HG03520 (cell line): ENCODE measurements at regions not wholly inside any gene's neighbourhood (a gene's known extent, or its start where the extent isn't known, plus 50 kb on each side); places are given as distances from the start of the nearest gene placed in this dataset.
"Not testable (repeated sequence)": the region's sequence is repeated elsewhere in the genome, so short reads cannot be mapped to it uniquely, and the experiment has no call there.

Experiments used
- ATAC-seq: cut with Tn5 transposase; IDR thresholded peaks from one replicate; pipeline ENCODE4 v1.9.1; 2021; ENCODE audit warnings: mild to moderate bottlenecking, moderate library complexity; ENCODE audit not compliant: unreplicated experiment

DNA sequence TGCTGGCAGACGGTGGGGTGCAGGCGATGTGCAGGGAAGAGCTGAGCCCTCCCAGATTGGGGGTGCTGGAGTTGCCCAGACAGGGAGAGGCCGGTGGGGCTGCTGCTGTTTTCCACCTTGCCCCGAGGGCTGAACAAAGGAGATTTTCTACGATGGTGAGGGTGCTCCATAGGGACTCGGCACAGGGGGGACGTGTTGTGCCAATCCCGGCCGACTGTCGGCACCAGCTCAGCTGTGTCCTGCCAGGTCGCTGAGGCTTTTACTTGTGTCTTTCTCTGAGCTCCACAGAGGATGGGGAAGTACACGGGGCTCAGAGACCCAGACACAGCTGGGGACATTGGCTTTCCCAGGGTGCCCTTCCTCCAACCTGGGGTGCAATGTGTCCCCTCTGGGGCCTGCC is 816.8 kb downstream of the BRD1 start:
- ATAC-seq: no peak

DNA sequence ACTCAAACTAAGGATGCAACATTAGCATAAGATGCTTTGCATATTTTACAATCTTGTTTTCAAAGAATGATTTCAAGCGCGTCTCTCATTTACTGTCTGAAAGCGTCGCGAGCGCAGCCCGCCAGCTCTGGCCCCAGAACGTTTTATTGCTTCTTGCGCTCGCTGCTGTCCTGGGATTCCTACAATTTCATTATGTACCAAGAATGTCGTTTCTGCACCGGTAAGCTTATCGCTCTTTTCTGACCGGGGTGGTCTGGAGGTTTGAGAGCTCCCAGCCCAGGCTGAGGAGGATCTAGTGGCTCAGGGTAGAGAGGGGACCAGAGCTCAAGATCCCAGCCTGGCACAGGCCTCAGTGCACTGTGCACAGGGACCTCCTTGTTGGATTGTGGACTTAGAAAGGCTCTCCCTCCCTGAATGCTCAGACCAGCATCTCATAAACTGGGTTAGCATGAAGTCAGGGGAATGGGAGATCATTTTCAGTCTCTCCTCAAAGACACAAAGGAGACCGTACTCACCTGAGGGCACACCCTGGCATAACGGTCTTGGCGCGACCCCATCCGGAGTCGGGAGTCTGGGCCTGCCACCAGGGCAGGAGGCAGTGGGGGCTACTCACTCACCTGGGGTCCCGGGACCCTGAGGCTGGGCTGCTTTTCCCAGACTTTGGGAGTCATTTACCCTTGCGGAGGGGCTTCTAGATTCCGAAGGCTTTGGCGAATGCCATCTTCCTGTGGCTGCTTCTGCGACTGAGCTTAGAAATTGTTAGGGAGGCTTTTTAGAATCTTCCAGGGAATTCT is 817.4 kb downstream of the BRD1 start:
- ATAC-seq: no peak

DNA sequence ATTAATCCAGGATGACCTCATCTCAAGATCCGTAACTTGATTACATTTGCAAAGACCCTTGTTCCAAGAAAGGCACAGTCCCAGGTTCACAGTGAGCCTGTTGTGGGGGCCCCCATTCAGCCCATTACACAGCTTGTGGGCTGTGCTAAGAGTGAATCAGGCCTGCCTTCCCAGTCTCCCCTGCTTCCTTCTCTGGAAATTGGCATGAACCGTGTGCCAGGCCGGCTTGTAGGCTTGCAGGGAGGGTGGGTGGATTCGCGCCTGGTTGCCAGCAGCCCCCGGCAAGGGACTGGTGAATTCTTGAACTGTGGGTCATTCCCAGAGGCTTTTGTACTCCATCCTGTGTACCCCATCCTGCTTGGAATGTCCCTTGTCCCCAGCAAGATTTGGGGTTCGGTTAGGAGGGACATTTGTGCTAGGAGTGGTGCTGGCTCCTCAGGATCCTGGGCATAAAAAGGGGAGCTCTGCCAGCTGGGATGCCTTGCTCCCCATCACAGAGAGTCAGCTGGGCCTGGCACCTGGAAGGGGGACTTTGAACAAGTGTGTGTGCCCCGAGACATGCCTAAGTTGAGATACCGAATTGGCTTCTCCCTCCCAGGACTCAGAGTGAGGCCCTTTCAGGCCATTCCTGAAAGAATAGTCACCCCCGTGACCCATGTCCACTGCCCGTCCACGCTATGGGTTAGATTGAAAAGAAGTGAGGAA is 818.2 kb downstream of the BRD1 start:
- no peak for ATAC-seq

DNA sequence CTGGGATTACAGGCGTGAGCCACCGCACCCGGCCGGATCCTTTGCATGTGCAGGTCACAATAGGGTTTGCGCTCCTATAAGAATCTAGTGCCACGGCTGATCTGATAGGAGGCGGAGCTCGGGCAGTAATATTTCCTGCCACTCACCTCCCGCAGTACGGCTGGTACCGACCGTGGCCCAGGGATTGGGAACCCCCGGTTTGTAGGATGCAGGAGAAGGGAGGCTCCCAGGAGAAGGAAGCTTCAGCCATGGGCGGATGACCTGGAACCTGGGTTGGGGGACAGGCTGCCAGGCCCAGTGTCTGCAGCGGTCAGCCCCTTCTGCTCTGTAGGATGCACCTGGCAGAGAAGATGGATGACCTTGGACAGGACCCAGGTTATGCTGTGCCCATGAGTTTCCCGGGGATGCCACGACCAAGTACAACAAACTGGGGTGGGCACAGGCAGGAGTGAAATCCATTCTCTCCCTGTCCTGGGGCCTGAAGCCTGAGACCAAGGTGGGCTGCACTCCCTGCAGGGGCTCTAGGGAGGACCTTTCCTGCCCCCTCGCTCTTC is 818.9 kb downstream of the BRD1 start:
- ATAC-seq: no peak

DNA sequence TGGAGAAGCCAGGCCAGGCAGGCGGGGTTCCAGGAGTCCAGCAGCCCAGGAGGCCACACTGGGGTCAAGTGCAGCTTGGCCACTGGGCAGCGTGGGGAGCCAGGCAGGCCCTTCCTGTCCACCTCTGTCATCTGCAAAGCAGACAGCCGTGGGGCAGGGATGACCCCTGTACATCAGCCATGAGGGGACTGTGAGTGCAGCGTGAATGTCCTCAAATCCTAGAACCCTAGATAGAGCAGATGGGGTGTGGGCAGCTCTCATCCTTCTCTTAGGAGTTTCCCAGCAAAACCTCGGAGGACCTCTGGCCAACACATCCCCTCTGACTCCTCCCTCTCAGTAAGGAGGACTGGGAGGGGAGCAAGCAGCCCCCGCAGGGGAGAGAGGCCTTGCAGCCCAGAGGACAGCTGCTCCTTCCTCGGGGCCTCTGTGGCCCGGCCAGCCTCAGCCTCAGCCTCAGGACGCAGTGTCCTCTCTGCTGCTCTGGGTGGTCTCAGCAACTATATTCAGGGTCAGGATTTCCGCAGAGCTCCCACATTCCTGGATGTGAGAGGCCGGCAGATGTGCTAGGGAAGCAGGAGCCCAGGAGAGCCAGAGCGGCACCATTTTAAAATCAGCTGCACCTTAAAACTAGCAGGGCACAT is 820.5 kb downstream of the BRD1 start:
- no peak for ATAC-seq

DNA sequence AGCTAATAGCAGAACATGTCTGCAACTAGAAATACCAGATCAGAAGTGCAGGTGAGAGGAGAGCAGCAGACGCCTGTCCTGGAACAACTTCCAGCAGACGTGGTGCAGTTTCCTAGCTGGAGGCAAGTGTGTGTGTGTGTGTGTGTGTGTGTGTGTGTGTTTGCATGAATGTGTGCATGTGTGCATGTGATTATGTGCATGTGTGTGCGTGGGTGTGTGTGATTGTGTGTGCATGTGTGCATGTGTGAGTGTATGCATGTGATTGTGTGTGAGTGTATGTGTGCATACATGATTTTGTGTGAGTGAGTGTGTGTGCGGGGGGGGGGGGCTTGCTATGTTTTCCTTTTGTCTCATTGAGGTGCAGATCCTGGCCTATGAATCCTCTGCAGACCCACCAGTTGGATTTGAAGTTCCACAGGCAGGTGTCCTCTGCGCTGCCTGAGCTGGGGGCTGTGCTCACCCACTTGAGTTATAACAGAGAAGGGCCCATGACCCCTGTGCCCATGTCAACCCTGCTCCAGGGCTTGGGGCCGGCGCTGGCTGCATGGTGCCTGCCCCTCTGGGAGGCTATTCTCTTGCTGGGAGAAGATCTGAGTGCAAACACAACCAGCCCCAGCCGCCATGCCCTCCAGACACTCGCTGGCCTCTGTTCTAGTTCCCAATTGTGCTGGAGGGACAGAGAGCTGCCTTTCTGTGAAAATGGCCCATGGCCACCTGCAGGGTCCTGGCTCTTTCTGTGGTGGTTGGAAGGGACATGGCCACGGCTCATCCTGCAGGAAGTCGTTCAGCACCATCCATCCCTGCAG is 821.3 kb downstream of the BRD1 start:
- ATAC-seq: no peak

DNA sequence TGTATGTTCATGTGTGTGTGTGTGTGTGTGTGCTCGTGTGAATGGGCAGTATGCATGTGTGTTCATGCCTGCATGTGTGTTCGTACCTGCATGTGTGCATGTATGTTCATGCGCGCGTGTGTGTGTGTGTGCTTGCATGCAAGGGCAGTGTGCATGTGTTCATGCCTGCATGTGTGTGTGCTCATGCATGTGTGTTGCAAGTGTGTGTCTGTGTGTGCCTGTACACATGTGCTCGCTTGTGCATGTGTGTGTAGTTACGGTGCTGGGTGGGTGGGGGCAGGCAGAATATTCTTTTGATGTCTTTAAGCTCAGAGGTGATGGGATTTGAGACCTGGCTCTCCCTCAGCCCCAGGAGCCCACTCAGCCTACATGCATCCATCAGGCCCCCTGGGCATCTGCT is 822.1 kb downstream of the BRD1 start:
- no peak for ATAC-seq

DNA sequence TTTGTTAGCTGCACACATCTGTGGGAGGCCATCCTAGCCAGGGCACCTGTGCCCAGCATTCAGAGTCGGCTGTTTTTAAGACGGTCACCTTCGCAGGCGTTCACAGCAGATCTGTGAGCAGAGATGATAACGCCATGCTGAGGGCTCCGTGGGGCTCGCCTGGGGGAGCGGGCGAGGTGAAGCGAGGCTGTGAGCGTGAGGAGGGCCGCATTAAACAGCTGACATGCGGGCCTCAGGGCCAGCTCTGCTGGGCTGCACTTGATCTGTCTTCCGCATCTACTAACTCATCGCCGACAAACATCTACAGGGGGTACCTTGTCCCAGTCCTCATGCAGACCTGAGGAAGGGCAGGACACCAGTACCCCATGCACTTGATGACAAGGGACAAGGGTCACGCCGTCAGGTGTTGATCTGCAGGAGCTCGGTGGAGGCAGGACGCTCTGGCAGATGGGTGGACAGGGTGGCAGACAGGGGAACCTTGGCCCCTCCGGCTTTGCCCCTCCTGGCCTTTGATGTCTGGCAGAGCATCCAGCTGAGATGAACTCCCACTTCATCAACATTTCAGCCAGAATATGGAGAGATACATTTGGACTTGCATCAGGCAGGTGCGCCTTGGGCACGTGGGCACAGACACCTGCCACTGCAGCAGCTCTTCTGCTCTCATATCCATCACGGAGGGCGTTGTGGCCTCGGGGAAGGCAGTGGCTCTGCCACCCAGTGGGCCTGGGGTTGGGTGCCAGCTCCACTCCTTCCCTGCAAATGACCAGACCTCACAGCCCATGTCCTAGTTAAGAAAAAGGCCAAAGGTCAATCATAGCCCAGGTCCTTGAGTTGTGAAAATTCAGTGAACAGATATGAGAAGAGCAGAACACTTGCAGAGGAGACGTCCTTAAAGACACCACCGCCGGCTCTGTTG is 822.9 kb downstream of the BRD1 start:
- ATAC-seq: no peak

DNA sequence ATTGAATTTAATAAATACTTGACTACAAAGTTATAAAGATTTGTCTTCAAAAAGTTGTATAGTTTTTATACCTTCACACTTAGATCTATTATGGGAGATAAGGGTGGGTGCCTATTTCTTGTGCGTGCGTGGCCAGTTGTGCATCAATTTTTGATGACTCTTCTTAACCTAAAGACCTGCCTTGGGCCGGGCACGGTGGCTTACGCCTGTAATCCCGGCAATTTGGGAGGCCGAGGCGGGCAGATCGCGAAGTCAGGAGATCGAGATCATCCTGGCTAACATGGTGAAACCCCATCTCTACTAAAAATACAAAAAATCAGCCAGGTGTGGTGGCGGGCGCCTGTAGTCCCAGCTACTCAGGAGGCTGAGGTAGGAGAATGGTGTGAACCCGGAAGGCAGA is 830.1 kb downstream of the BRD1 start:
- not testable (repeated sequence) for ATAC-seq

DNA sequence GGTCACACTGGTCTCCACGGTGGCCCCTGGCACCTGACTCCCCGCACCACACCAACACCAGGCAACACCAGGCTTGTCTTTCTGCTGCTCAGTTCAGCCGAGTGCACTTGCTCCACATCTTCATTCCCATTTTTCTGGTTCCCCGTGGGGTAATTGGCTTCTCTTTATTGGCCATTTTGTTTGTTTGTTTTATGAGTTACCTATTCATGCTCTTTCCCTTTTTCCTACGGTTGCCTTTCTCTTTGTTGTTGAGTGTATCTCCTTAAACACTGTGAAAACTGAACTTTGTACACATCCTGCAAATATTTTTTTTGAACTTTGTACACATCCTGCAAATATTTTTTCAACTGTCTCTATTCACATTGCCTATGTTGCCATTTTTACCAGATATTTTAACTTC is 834.0 kb downstream of the BRD1 start:
- ATAC-seq: no peak

DNA sequence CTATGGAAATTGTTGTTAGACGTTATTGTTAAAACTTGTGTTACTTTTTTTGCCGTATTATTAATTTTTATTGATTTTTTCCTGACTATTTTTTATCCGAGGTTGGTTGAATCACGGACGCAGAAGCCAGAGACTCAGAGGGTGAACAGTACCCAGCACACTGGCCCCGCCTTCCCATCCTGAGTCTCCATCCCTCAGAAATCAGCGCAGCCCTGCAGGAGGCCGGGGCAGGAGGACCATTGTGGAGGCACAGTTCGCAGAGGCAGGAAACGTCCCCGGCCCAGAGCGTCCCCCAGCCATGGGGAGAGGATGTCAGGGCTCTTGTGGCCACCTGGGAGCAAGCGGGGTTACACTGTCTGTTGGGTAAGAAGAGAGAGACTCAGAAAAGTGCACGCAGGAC is 843.0 kb downstream of the BRD1 start:
- ATAC-seq: no peak

DNA sequence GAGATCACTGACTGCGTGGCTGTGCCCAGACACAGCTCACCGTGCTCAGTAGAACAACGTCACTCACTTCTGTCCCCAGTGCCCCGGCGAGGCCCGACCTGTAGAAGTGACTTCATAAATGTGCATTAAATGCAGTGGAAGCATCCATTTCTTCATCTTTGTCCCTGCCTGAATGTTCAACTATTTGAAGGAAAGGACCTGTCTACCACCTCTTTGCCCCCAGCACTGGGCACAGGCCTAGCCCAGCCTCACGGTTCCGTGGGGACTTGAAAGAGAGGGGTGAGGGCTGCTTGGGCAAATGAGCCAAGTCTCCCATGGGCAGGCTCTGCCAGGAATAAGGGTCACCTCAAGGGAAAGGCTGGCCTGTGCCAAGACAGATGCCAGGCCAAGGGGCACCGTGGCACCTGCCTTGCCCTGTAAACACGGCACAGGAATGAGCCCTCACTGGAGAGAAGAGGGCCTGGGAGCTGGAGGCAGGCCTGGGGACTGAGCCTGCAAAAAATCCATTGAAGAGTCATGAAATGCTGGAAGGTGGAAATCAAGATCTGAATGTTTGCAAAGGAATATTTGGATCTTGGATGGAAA is 845.3 kb downstream of the BRD1 start:
- no peak for ATAC-seq

DNA sequence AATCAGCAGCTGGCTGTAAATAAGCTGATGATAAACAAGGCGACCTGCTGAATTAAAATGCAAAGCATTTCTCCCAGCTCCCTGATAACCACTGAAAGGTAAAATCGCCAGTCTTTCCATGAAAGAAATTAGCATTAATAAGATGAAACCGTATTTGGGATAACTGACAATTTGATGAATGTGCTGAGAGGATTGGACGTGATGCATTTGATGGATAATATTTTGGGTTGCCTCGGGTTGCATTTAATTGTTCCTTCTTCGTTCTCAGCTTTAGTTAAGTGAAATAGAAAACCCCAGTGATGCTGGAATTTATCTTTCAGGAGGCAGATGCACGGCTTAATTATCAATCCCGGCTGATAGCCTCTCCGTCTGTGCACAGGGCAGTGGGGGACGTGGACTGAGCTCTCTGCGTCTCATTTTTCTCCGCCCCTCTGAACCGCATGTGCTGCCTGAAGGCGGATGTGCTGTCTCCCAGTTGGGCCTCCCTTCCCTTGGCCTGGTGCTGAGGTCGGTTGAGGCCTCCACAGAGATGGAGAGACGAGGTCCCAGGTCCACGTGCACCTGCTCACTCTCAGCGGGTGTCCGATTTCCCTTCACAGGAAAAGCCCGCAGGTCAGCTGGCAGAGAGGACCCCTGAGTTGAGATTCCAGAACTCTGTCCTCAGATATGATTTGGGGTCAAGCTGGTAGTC is 846.2 kb downstream of the BRD1 start:
- ATAC-seq: no peak

DNA sequence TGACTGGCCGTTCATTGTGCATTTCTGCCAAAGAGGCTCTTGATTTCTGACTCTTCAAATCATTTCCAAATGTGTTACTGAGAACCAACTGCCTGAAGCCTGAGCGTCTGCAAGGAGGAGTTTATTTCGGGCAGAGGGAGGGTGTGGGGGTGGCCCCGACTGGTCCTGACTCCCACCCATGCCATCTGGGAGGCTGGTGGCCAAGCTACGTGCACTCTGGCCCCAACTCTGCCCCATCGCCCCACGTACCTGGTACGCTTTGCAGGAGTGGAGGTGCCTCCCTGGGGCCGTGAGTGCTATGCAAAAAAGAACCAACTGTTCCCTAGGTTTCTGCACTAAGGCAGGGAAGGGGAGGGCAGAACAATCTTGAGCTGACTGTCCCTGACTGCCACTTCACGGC is 846.8 kb downstream of the BRD1 start:
- no peak for ATAC-seq

DNA sequence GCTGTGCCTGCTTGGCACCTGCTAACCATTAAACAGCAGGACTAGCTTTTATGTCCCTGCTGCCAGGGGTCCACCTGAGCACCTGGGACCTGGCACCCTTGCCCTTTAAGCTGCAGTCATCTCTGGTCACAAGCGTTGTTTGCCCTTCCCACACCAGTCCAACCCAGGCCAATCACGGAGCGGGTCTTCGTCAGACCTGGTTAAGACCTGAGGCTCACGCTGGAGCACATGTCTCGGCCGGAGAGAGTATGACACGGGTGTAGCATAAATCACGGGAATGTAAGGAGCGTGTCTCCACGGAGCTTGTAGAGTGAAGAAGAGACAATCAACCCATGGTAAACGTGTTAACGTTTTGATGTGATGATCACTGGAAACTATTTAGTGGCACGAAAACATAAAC is 847.3 kb downstream of the BRD1 start:
- ATAC-seq: no peak

DNA sequence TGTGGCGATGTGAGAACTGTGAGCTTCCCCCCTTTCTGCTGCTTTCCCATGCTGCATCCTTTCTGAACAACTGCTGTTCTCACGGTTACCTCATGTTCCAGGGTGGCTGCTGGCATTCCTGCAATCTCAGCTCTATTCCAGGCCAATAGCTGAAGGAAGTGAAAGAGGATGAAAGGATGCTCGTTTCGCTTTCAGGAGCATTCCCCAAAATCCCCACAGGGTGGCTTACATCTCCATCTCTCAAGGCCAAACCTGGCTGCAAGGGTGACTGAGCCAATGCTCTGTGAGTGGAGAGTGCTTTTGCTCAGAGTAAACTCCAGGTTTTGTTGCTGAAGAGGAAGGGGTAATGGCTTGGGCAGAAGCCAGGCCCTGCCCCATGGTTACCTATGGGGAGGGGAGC is 848.2 kb downstream of the BRD1 start:
- no peak for ATAC-seq

DNA sequence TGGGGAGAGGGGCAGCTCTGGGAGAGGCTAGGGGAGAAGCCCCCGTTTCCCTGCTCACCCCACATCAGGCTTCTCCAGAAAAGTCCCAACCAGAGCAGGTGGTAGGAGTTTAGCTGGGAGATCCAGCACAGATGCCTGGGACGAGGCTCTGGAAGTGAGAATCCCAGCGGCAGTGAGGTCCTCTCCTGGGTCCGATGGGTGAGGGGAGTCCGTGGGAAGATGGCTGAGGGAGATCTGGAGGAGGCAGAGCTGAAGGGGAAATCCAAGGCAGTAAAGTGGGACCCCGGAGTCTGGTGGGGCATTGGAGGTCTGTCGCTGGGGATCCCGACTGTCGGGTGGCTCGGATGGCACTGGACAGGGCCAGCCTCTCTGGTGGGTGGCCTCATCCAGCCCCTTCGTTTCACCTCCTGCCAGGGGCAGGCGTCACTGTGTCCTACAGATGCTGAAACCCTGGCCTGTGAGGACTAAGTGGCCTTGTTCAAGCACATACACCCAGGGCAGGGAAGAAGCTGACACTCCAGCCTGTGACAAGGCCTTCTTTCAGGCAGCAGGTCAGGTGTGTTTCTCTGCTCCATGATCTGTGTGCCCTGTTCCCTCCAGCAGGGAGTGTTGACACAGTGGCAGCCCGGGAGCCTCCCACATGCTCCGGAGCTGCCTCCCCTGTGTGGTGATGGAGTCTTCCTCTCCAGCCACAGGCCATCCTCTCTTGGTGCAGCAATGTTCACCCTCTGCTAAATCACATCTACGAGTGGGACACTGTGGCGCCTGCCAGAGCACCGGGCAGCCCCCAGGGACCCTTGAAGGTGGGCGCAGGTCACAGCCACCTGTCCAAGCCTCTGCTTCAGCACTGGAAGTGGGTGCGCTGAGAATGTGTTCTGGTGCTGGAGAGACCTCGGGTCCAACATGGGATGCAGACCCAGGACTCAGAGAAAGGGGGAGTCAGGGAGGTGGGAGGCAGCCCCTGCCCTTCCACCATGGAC is 850.8 kb downstream of the BRD1 start:
- ATAC-seq: no peak

DNA sequence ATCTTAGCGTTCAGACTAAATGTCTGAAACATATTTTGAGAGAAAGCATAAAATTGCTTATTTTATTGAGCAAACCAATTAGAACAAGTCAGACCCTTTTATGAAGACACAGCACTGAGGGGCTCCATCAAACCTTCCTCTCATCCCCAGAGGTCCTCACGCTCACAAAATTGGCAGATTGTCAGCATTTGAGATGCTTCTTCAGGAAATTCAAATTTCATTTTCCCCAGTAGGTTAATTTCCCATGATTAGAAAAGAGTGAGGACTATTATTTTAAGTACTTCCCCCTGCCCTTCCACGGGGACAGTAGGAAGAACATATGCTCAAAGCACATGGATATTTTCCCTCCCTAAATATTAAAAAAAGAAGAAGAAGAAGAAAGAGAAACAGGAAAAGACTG is 851.8 kb downstream of the BRD1 start:
- no peak for ATAC-seq
